ENCODE measurements at regions not wholly inside any gene's neighbourhood (a gene's known extent, or its start where the extent isn't known, plus 50 kb on each side); places are given as distances from the start of the nearest gene placed in this dataset.
"Not testable (repeated sequence)": the region's sequence is repeated elsewhere in the genome, so short reads cannot be mapped to it uniquely, and the experiment has no call there.

- no peaks in the 10 kb centered on the region for H3K4me1 ChIP-seq (ENCODE audit: control insufficient read depth in 2 of 2, insufficient read depth in 1 of 2, low read depth in 1 of 2, low read length in 2 of 2)
- H3K79me1 ChIP-seq (ENCODE audit: low read depth, low read length) = no peaks in the 10 kb centered on the region
- H3K36me3 ChIP-seq (replicated peaks in 1 of 2; ENCODE audit: control insufficient read depth in 2 of 2, insufficient read depth in 2 of 2, low read length in 2 of 2) = peaks cover 0 to 3% of the 10 kb centered on the region in 2 donors
- H3K14ac ChIP-seq (ENCODE audit: low read length) = no peak overlapping the region
- no peak overlapping the region for H3K4ac ChIP-seq (ENCODE audit: low read length)
- no CpG with 5 or more reads among the region's 12 CpGs for WGBS, 2 donors (ENCODE audit: extremely low coverage in 2 of 2, insufficient read length in 2 of 2, insufficient replicate concordance in 1 of 2)
- no peak overlapping the region for H4K8ac ChIP-seq (ENCODE audit: low read depth, low read length)
- H2BK12ac ChIP-seq (ENCODE audit: low read length) = no peak overlapping the region
- H3K27ac ChIP-seq (replicated peaks; ENCODE audit: low read length) = no peak overlapping the region
- H3K9me3 ChIP-seq (replicated peaks in 1 of 2; ENCODE audit: control insufficient read depth in 2 of 2, insufficient read depth in 1 of 2, low read depth in 1 of 2, low read length in 2 of 2) = peaks cover 0 to 3% of the 10 kb centered on the region in 2 donors
- H3K4me3 ChIP-seq (ENCODE audit: low read length in 2 of 2) = no peak overlapping the region
- no peak overlapping the region for H3K4me2 ChIP-seq (ENCODE audit: insufficient read depth, low read length, poor library complexity, severe bottlenecking)
- no peak overlapping the region for H4K91ac ChIP-seq (ENCODE audit: low read depth, low read length, poor library complexity)
- DNase-seq (ENCODE audit: low spot score) = no peak
- H3K23ac ChIP-seq (ENCODE audit: low read depth, low read length, poor library complexity) = no peak overlapping the region
- no peak overlapping the region for H3K9ac ChIP-seq (ENCODE audit: low read depth, low read length, poor library complexity)
- H2AK5ac ChIP-seq (ENCODE audit: low read depth, low read length) = no peak overlapping the region
- H2BK5ac ChIP-seq (ENCODE audit: low read length) = no peak overlapping the region
- no peak overlapping the region for H2BK120ac ChIP-seq (ENCODE audit: low read depth, low read length)
- no peaks in the 10 kb centered on the region for H3K27me3 ChIP-seq (ENCODE audit: control insufficient read depth in 3 of 3, insufficient read depth in 3 of 3, low read depth in 1 of 3, low read length in 3 of 3)
- no peak overlapping the region for H2BK15ac ChIP-seq (ENCODE audit: low read length)
- no peak overlapping the region for H2AFZ ChIP-seq (ENCODE audit: low read length)
- no peak overlapping the region for H3K18ac ChIP-seq (ENCODE audit: low read length)
Observed at GRCh38 chr19:28614634-28615545, 598.1 kb downstream of the UQCRFS1 start.

- Histone ChIP-seq H3K4me2 (ENCODE audit: insufficient read depth, low read length, poor library complexity, severe bottlenecking) (no peak overlapping the region), H4K8ac (ENCODE audit: low read depth, low read length) (no peak overlapping the region), H2AK5ac (ENCODE audit: low read depth, low read length) (no peak overlapping the region), H3K18ac (ENCODE audit: low read length) (no peak overlapping the region), H3K23ac (ENCODE audit: low read depth, low read length, poor library complexity) (no peak overlapping the region), H3K4me3 (ENCODE audit: low read length in 2 of 2) (no peak overlapping the region), H3K14ac (ENCODE audit: low read length) (no peak overlapping the region), H2BK15ac (ENCODE audit: low read length) (no peak overlapping the region), H3K27me3 (ENCODE audit: control insufficient read depth in 3 of 3, insufficient read depth in 3 of 3, low read depth in 1 of 3, low read length in 3 of 3) (no peaks in the 10 kb centered on the region), H3K36me3 (replicated peaks in 1 of 2; ENCODE audit: control insufficient read depth in 2 of 2, insufficient read depth in 2 of 2, low read length in 2 of 2) (peaks cover 0 to 1% of the 10 kb centered on the region in 2 donors), H3K27ac (replicated peaks; ENCODE audit: low read length) (no peak overlapping the region), H3K4me1 (ENCODE audit: control insufficient read depth in 2 of 2, insufficient read depth in 1 of 2, low read depth in 1 of 2, low read length in 2 of 2) (no peaks in the 10 kb centered on the region), H3K9ac (ENCODE audit: low read depth, low read length, poor library complexity) (no peak overlapping the region), H2BK5ac (ENCODE audit: low read length) (no peak overlapping the region), H3K4ac (ENCODE audit: low read length) (no peak overlapping the region), H4K91ac (ENCODE audit: low read depth, low read length, poor library complexity) (no peak overlapping the region), H2BK12ac (ENCODE audit: low read length) (no peak overlapping the region), H3K79me1 (ENCODE audit: low read depth, low read length) (no peaks in the 10 kb centered on the region), H3K9me3 (replicated peaks in 1 of 2; ENCODE audit: control insufficient read depth in 2 of 2, insufficient read depth in 1 of 2, low read depth in 1 of 2, low read length in 2 of 2) (peaks cover 0 to 3% of the 10 kb centered on the region in 2 donors), H2BK120ac (ENCODE audit: low read depth, low read length) (no peak overlapping the region), H2AFZ (ENCODE audit: low read length) (no peak overlapping the region)
- no peak for DNase-seq (ENCODE audit: low spot score)
- no CpG with 5 or more reads among the region's 8 CpGs for WGBS, 2 donors (ENCODE audit: extremely low coverage in 2 of 2, insufficient read length in 2 of 2, insufficient replicate concordance in 1 of 2)
Observed at GRCh38 chr19:28612275-28612769, 600.6 kb downstream of the UQCRFS1 start.

- not testable (repeated sequence) for H3K79me1 ChIP-seq (ENCODE audit: low read depth, low read length); H3K36me3 ChIP-seq (replicated peaks in 1 of 2; ENCODE audit: control insufficient read depth in 2 of 2, insufficient read depth in 2 of 2, low read length in 2 of 2); H3K4ac ChIP-seq (ENCODE audit: low read length); H3K9ac ChIP-seq (ENCODE audit: low read depth, low read length, poor library complexity); H3K4me3 ChIP-seq (ENCODE audit: low read length in 2 of 2); H3K18ac ChIP-seq (ENCODE audit: low read length); H2BK15ac ChIP-seq (ENCODE audit: low read length); H2BK12ac ChIP-seq (ENCODE audit: low read length); H2BK120ac ChIP-seq (ENCODE audit: low read depth, low read length); H3K4me1 ChIP-seq (ENCODE audit: control insufficient read depth in 2 of 2, insufficient read depth in 1 of 2, low read depth in 1 of 2, low read length in 2 of 2); H3K4me2 ChIP-seq (ENCODE audit: insufficient read depth, low read length, poor library complexity, severe bottlenecking); H3K9me3 ChIP-seq (replicated peaks in 1 of 2; ENCODE audit: control insufficient read depth in 2 of 2, insufficient read depth in 1 of 2, low read depth in 1 of 2, low read length in 2 of 2); H4K91ac ChIP-seq (ENCODE audit: low read depth, low read length, poor library complexity); H3K23ac ChIP-seq (ENCODE audit: low read depth, low read length, poor library complexity); H2BK5ac ChIP-seq (ENCODE audit: low read length); H3K27ac ChIP-seq (replicated peaks; ENCODE audit: low read length); H4K8ac ChIP-seq (ENCODE audit: low read depth, low read length); H3K27me3 ChIP-seq (ENCODE audit: control insufficient read depth in 3 of 3, insufficient read depth in 3 of 3, low read depth in 1 of 3, low read length in 3 of 3); DNase-seq (ENCODE audit: low spot score); H2AK5ac ChIP-seq (ENCODE audit: low read depth, low read length); H2AFZ ChIP-seq (ENCODE audit: low read length)
- no CpG with 5 or more reads among the region's 8 CpGs for WGBS, 2 donors (ENCODE audit: extremely low coverage in 2 of 2, insufficient read length in 2 of 2, insufficient replicate concordance in 1 of 2)
- peak overlapping the region; percentile 32 for H3K14ac ChIP-seq (ENCODE audit: low read length)
Observed at GRCh38 chr19:28611227-28611914, 601.6 kb downstream of the UQCRFS1 start.

GRCh38 chr19:28610731-28611130, 602.2 kb downstream of the UQCRFS1 start:
- Histone ChIP-seq H3K4ac (ENCODE audit: low read length) (no peak overlapping the region), H3K4me3 (ENCODE audit: low read length in 2 of 2) (no peak overlapping the region), H3K14ac (ENCODE audit: low read length) (peak overlapping the region; percentile 6), H3K4me1 (ENCODE audit: control insufficient read depth in 2 of 2, insufficient read depth in 1 of 2, low read depth in 1 of 2, low read length in 2 of 2) (no peaks in the 10 kb centered on the region), H3K18ac (ENCODE audit: low read length) (no peak overlapping the region), H2BK5ac (ENCODE audit: low read length) (no peak overlapping the region), H3K27ac (replicated peaks; ENCODE audit: low read length) (no peak overlapping the region), H3K27me3 (ENCODE audit: control insufficient read depth in 3 of 3, insufficient read depth in 3 of 3, low read depth in 1 of 3, low read length in 3 of 3) (no peaks in the 10 kb centered on the region), H4K91ac (ENCODE audit: low read depth, low read length, poor library complexity) (no peak overlapping the region), H2BK120ac (ENCODE audit: low read depth, low read length) (no peak overlapping the region), H2AK5ac (ENCODE audit: low read depth, low read length) (no peak overlapping the region), H2BK12ac (ENCODE audit: low read length) (no peak overlapping the region), H3K9ac (ENCODE audit: low read depth, low read length, poor library complexity) (no peak overlapping the region), H3K36me3 (replicated peaks in 1 of 2; ENCODE audit: control insufficient read depth in 2 of 2, insufficient read depth in 2 of 2, low read length in 2 of 2) (peaks cover 0 to 8% of the 10 kb centered on the region in 2 donors), H2BK15ac (ENCODE audit: low read length) (no peak overlapping the region), H3K79me1 (ENCODE audit: low read depth, low read length) (no peaks in the 10 kb centered on the region), H3K23ac (ENCODE audit: low read depth, low read length, poor library complexity) (no peak overlapping the region), H2AFZ (ENCODE audit: low read length) (no peak overlapping the region), H4K8ac (ENCODE audit: low read depth, low read length) (no peak overlapping the region), H3K9me3 (replicated peaks in 1 of 2; ENCODE audit: control insufficient read depth in 2 of 2, insufficient read depth in 1 of 2, low read depth in 1 of 2, low read length in 2 of 2) (peaks cover 0 to 8% of the 10 kb centered on the region in 2 donors), H3K4me2 (ENCODE audit: insufficient read depth, low read length, poor library complexity, severe bottlenecking) (no peak overlapping the region)
- no CpG with 5 or more reads among the region's 6 CpGs for WGBS, 2 donors (ENCODE audit: extremely low coverage in 2 of 2, insufficient read length in 2 of 2, insufficient replicate concordance in 1 of 2)
- no peak for DNase-seq (ENCODE audit: low spot score)

Data from neuronal stem cell (in vitro differentiated cells).